AG04450 (cell line): ENCODE measurements at regions not wholly inside any gene's neighbourhood (a gene's known extent, or its start where the extent isn't known, plus 50 kb on each side); places are given as distances from the start of the nearest gene placed in this dataset.

Experiments used
- CTCF ChIA-PET: fragments of 300-600, 350-600 bp; formaldehyde crosslinking; extraction: SDS; loops from one replicate; lab custom pipeline; 2022; ENCODE audit warnings: antibody characterized with exemption, inconsistent platforms; lab: Charles Lee
- POLR2A ChIA-PET: fragments of 350-600 bp; formaldehyde crosslinking; extraction: SDS; loops from one replicate; lab custom pipeline; 2021; ENCODE audit warnings: antibody characterized with exemption, inconsistent platforms; lab: Yijun Ruan, JAX
- DNase-seq: peaks from one replicate; pipeline ENCODE4 v3.0.0-alpha.2; 2011; ENCODE audit warnings: low read depth, low spot score
- H3K27ac ChIP-seq: one replicate; pipeline ENCODE4 v1.5.1; 2012; ENCODE audit warnings: low read depth, low read length, control low read depth
- H3K27me3 ChIP-seq: one replicate; pipeline ENCODE4 v1.6.0; 2012; ENCODE audit warnings: low read length; ENCODE audit not compliant: control insufficient read depth, insufficient read depth
- H3K4me3 ChIP-seq: 2 replicates; pipeline ENCODE4 v1.5.1; 2011; ENCODE audit warnings: mild to moderate bottlenecking, low read depth, low read length, control low read depth
- H3K9me3 ChIP-seq: 2 replicates; pipeline ENCODE4 v1.5.1; 2012; ENCODE audit warnings: low read length; ENCODE audit not compliant: control insufficient read depth, insufficient read depth
- TF ChIP-seq, protein P1 (sequence below): IDR thresholded peaks from 2 replicates; pipeline ENCODE4 v1.5.1; 2011; ENCODE audit warnings: low read depth, low read length, control low read depth, inconsistent platforms

DNA sequence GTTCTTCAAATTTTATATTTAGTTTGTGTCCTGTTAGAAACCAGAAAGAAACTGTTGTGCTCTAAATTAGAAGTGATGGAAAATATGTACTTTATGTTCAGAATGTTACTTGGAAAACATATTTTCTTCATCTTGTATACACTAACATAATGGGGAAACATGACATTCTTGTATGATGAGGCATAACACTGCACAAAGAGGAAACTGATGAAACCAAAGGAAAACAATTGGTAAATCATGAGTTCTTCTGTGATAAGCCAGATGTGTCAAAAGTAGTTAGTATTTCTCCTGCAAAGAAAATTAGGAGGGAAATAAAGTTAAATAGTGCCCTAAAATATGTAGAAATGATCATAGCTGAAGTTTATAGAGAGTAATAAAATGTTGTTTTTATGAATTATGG is 111.1 kb upstream of the FBN2 start:
- TF ChIP-seq, protein P1, sequence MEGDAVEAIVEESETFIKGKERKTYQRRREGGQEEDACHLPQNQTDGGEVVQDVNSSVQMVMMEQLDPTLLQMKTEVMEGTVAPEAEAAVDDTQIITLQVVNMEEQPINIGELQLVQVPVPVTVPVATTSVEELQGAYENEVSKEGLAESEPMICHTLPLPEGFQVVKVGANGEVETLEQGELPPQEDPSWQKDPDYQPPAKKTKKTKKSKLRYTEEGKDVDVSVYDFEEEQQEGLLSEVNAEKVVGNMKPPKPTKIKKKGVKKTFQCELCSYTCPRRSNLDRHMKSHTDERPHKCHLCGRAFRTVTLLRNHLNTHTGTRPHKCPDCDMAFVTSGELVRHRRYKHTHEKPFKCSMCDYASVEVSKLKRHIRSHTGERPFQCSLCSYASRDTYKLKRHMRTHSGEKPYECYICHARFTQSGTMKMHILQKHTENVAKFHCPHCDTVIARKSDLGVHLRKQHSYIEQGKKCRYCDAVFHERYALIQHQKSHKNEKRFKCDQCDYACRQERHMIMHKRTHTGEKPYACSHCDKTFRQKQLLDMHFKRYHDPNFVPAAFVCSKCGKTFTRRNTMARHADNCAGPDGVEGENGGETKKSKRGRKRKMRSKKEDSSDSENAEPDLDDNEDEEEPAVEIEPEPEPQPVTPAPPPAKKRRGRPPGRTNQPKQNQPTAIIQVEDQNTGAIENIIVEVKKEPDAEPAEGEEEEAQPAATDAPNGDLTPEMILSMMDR: no peak
- DNase-seq: no peak
- POLR2A ChIA-PET: no interaction called here
- CTCF ChIA-PET: no interaction called here
- H3K27me3 ChIP-seq: no peaks in the 10 kb centered on the region
- H3K4me3 ChIP-seq: no peak overlapping the region
- no peak overlapping the region for H3K27ac ChIP-seq
- H3K9me3 ChIP-seq: no peaks in the 10 kb centered on the region

DNA sequence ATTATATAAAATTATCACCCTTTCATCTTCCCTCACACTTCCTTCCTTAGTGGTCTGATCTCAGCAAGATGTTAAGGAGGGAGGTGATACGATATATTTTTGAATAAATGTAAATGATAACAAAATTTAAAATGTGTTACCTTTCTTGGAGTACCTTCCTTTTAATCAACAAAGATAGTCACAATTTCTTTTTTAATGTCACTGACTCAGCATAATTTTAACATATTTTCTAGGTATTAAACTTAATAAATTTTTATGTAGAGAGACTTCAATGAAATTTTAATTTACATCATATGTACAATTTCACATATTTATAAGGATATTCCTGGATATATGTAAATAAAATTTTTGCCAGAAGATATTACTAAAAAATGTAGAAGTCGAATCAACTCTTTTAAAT is 125.0 kb upstream of the FBN2 start:
- no peak for DNase-seq
- ChIA-PET POLR2A (no interaction called here), CTCF (no interaction called here)
- H3K4me3 ChIP-seq: no peak overlapping the region
- H3K27me3 ChIP-seq: no peaks in the 10 kb centered on the region
- no peak overlapping the region for H3K27ac ChIP-seq
- TF ChIP-seq, protein P1: no peak
- no peaks in the 10 kb centered on the region for H3K9me3 ChIP-seq

DNA sequence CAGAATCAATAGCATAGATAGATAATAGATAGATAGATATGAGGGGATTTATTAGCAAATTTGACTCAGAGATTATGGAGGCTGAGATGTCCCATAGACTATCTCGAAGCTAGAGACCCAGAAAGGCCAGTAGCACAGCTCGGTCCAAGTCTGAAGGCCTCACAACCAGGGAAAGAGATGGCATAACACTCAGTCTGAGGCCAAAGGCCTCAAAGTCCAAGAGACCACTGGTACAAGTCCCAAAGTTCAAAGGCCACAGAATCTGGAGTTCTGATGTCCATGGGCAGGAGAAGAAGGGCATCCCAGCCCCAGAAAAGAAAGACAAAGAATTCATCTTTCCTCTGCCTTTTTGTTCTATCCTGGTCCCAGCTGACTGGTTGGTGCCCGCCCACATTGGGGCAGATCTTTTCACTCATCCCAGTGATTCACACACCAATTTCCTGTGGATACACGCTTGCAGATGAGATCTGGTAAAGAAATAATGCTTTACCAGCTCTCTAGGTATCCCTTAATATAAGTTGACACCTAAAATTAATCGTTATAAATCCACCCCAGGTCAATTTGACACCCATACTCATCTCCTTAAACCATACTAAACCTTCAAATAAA is 127.8 kb upstream of the FBN2 start:
- no peak overlapping the region for H3K27ac ChIP-seq
- no peaks in the 10 kb centered on the region for H3K27me3 ChIP-seq
- TF ChIP-seq, protein P1: no peak
- DNase-seq: no peak
- H3K9me3 ChIP-seq: no peaks in the 10 kb centered on the region
- ChIA-PET CTCF (no interaction called here), POLR2A (no interaction called here)
- no peak overlapping the region for H3K4me3 ChIP-seq

DNA sequence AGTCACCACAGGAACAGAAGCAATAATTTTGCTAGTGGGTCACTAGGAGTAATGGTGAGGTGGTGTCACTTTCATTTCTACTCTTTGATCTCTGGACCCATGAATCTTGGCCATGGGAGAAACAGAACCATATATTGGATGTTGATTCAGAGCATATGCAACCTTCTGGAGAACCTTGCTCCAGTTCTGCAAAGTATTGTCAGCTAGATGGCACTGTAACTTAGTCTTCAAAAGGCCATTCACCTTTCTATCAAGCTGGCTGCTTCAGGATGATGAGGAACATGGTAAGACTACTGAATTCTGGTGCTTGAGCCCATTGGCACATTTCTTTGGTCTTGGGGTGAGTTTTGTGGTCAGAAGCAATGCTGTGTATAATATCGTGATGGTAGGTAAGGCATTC is 129.1 kb upstream of the FBN2 start:
- H3K9me3 ChIP-seq: no peaks in the 10 kb centered on the region
- DNase-seq: no peak
- CTCF ChIA-PET: no interaction called here
- no peak overlapping the region for H3K27ac ChIP-seq
- POLR2A ChIA-PET: no interaction called here
- H3K4me3 ChIP-seq: no peak overlapping the region
- H3K27me3 ChIP-seq: no peaks in the 10 kb centered on the region
- TF ChIP-seq, protein P1: no peak

DNA sequence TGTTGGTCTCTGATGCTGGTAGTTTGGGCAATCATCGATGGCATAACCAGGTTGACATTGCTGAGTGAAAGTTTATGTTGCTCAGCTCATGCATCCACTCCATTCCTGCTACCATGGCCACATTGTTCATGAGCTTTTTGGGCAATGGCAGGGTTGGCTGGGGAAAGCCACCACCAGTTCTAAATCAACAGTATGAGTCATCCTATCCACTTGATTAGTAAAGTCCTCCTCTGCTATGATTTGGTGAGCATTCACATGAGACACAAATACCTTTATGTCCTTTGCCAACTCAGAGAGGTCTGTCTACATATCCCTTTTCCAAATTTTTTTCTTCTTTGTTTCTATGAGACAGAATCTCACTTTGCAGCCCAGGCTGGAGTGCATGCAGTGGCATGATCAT is 129.7 kb upstream of the FBN2 start:
- Histone ChIP-seq H3K4me3 (no peak overlapping the region), H3K9me3 (no peaks in the 10 kb centered on the region), H3K27me3 (no peaks in the 10 kb centered on the region), H3K27ac (no peak overlapping the region)
- ChIA-PET CTCF (no interaction called here), POLR2A (no interaction called here)
- TF ChIP-seq, protein P1: no peak
- DNase-seq: no peak
